GM18520 (cell line): ENCODE measurements at regions not wholly inside any gene's neighbourhood (a gene's known extent, or its start where the extent isn't known, plus 50 kb on each side); places are given as distances from the start of the nearest gene placed in this dataset.
A peak's percentile ranks its signal among the peaks of the same experiment; 100 is the strongest.
"Not testable (repeated sequence)": the region's sequence is repeated elsewhere in the genome, so short reads cannot be mapped to it uniquely, and the experiment has no call there.

Experiments
- ATAC-seq: cut with Tn5 transposase; IDR thresholded peaks from one replicate; pipeline ENCODE4 v1.9.1; 2021; ENCODE audit not compliant: unreplicated experiment

DNA sequence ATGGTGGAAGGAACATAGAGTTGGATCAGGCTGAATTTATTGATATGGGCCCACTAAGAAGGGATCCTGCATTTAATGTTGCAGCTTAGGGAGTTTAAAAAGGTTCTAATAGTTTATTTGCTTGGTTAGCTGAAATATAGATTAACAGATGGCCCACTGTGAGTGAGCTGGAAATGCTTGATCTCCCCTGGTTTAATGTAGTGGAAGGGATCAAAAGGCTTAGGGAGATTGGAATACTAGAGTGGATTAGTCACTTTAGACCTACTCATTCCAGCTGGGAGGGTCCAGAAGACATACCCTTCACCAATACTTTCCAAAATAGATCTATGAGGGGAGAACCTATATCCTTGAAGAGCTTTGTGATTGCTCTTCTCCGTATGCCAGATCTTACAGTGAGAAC lies 130.1 kb upstream of the ZC3H12C start:
- ATAC-seq = no peak

DNA sequence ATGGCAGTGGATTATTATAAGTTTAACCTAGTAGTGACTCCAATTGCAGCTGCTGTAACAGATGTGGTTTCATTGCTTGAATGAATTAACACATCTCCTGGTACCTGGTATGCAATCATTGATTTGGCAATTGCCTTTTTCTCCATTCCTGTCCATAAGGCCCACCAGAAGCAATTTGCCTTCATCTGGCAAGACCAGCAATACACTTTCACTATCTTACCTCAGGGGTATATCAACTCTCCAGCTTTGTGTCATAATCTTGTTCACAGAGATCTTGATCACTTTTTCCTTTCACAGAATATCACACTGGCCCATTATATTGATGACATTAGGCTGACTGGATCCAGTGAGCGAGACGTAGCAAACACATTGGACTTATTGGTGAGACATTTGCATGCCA lies 128.7 kb upstream of the ZC3H12C start:
- ATAC-seq = no peak

DNA sequence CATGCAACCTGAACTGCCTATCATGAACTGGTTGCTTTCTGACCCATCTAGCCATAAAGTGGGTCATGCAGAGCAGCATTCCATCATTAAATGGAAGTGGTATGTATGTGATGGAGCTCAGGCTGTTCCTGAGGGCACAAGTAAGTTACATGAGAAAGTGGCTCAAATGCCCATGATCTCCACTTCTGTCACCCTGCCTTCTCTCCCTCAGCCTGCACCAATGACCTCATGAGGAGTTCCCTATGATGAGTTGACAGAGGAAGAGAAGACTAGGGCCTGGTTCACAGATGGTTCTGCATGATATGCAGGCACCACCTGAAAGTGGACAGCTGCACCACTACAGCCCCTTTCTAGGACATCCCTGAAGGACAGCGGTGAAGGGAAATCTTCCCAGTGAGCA lies 127.7 kb upstream of the ZC3H12C start:
- ATAC-seq = not testable (repeated sequence)

DNA sequence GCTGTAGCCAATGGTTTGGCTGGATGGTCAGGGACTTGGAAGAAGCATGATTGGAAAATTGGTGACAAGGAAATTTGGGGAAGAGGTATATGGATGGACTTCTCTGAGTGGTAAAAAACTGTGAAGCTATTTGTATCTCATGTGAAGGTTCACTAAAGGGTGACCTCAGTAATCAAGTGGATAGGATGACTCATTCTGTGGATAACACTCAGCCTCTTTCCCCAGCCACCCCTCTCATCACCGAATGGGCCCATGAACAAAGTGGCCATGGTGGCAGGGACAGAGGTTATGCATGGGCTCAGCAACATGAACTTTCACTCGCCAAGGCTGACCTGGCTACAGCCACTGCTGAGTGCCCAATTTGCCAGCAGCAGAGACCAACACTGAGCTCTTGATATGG lies 127.3 kb upstream of the ZC3H12C start:
- ATAC-seq = not testable (repeated sequence)

DNA sequence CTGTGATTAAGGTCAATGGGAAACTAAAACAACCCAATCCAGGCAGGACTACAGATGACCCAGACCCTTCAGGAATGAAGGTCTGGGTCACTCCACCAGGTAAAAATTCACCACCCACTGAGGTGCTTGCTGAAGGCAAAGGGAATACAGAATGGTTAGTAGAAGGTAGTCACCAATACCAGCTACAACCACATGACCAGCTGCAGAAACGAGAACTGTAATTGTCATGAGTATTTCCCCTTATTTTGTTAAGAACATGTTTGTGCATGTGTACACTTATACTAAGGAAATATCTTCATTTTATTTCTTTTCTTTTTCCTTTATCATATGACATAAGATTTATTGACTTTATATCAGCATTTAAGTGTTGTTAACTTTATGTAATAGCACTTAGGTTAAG lies 126.1 kb upstream of the ZC3H12C start:
- not testable (repeated sequence) for ATAC-seq

DNA sequence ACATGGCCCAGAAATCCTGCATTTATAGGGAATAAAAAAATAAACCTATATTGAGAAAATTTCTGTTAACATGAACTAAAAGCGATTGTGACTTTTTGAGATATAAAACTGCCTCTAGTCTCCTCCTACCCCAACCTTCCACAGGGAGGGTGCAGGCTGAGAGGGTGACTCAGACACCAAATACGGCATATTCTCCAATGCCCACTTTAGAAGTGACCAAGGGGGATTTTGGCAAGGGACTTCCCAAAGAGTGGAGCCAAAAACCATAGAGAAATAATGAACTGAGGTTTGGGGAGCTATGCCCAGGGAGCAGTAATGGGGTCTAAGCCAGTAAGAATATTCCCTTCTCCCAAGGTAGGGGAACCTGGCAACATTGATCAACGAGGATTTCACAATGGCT lies 124.9 kb upstream of the ZC3H12C start:
- ATAC-seq = no peak

DNA sequence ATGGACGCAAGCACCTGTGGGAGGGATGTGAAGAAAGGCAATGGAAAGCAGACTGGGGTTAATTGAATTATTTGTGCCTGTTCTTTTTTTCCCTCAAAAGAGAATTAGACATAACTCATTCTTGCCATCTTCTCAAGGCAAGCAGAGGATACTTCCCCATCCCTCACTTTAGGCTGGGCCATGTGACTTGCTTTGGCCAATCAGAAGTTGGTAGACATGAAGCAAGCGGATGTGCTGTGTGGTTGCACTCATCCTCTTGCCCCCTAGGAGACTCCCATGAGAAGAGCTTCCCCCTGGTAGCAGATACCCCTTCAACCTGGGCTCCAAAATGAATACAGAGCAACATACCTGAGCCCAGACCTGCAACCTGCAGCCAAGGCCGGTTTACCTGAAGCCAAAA lies 124.4 kb upstream of the ZC3H12C start:
- ATAC-seq = no peak

DNA sequence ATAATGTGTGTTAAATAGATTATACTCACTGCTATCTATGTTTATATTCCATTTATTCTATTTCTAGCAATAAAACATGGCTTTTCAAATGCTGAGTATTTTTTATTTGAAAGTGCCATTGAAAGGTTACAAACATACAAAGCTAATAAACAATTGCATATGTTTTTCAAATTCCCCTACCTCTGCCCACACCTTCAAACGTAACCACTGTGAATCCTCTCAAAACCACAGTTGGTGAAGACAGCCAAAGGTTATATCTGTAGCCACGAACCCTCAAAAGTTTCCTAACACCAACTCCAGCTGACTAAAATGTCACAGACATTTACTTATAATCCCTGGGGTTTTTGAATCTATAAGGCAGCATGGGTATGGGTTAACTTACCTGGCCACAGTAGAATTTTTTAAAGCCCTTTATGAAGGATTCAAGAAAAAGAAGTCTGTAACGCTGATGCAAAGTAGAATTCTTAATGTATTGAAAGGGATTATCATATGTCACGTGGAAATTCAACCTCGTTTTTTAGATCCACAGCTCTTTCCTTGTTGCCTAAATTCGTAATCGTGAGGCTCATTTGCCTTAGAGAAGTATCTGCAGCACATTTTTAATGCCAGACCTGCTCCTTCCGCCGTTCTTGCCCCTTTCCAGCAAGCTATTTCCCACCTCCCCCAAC lies 122.5 kb upstream of the ZC3H12C start:
- ATAC-seq = peak; percentile 70

DNA sequence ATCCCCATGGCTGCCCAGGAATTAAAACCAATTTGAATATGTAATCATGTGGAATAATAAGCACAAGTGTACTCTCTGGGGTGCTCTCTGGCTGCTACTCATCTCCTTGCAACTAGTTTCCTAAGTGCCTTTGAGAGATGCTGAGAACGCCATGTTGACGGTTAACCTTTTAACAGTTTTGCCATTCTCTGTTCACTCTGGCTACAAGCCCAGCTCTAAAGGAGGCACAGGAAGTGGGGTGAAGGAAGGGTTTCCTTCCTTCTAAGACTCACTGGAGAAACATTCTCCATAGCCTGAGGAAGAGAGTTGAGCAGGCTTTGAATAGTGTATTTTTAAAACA lies 122.0 kb upstream of the ZC3H12C start:
- ATAC-seq = no peak

DNA sequence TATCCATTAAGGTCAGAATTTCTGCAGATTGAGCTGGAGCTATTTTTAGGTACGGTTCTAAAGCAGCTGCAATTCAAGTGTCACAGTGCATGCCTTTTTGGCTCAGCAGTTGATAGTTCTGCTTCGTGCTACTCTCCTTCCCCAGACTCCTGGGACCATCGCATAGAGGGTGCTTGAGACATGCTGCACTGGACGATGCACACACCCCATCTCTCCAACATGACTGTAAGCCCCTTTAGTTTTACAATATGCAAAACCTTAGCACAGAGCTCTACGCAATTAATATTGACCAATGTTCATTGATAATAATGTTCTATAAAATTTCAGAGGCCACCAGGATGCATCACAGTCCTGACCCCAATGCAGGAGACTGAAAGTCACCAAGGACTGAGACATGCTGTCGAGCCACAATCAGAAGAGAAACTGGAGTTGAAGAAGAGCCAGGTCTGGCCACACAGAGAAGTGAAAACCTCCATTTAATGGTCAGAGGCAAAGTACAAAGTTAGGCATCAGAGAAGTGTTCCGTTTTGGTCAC lies 120.9 kb upstream of the ZC3H12C start:
- ATAC-seq = peak; percentile 52

DNA sequence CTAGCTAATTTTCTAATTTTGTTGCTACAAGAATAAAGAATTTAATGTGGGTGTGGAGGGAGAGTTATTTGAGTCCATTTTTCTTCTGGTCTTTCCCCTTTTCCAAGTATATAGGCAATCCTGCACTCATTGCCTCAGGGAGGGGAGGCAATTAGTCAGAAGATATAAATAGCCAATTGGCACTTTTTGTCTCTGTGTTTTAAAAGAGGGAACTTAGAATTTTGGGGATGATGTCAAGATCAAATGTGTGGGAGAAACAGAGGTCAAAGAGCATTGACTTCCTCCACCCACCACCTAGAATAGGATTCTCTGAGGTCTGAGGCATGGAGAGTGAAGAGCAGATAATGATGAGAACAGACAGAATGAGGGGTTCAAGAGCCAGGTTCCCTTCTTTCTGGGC lies 120.3 kb upstream of the ZC3H12C start:
- no peak for ATAC-seq

DNA sequence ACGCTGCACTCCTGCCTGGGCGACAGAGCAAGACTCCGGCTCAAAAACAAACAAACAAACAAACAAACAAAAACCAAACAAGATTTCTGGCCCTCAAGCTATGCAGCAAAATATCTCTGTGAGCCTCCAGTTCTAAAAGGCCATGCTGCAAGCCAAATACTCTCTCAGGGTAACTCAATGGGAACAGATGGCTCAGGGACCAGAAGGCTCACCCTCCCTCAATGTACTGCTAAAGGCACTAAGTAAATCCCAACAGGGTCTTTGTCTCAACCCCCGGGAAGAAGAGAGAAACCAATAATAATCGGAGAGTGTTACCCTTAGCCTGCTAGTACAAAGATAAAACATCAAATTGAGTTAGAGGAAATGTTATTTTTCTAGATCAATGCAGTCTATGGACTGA lies 119.7 kb upstream of the ZC3H12C start:
- no peak for ATAC-seq

DNA sequence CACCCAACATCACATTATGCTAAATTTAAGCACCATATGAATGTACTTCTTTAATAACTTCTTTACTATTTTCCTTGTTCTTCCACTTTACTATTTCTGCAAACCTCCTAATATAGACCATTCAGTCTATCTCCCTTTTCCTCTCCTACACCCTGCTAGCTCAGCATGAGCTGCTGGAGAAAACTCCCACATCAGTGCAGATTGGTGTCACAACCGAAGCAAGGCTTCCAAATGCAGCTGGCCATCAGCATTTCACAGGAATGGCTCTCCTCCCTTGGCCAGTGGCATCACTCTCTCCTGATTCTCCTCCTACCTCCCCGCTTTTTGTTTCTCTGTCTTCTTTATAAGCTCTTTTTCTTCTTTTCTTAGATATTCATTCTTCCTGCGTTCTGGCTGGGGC lies 118.7 kb upstream of the ZC3H12C start:
- ATAC-seq = no peak

DNA sequence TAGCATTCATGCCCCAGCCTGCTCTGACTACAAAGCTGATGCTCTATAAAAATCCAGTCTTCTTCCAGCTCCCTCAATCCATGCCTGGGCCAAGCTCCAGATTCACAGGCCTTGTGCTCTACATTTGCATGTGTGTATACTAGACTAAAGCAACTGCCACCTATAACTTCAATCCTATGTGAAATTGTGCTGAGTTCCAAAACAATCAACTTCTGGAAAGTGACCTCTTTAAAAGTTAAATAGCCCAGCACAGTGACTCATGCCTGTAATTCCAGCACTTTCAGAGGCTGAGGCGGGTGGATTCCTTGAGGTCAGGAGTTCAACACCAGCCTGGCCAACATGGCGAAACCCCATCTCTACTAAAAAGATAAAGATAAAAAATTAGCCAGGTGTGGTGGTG lies 114.3 kb upstream of the ZC3H12C start:
- no peak for ATAC-seq

DNA sequence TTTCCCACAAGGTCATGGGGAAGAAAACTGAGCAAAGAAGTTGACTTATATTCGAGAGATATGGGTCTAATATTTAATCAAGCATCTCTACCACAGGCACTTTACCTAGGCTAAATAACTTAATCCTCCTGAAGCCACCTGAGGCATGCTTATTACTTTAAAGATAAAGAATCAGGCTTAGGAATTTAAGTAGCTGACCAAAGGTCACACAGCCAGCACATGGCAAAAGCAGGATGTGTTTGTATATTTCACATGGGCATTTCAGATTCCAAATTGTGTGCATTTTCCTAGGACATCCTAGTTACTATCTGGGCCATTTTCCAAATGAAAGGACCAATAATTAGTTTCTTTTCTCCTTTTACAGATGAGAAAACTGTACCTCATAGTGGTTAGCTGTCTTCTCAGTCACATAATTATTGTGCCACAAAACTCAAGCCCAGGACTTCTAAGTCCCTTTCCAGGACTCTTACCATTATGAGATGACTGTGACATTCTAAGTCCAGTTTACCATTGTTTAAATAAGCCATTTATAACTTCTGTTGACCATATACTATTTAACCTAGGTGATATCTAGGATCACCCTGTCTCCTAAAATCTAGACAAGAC lies 112.1 kb upstream of the ZC3H12C start:
- ATAC-seq = no peak

DNA sequence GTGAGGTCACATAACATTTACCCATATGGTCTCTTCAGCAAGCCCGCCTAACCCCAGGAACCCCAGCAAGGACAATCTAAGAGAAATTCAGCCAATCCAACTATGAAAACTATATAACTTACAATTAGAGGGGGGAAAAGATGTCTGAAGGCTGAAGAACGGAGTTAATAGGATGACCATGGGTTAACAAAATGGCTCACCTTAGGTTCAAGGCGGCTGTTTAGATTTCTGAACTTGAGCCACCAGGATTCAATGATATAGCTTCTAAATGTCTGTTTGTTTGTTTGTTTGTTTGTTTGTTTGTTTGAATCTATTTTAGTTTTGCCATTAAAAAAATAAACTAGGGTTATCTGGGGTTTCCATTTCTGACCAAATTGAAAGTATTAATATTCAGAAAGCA lies 109.8 kb upstream of the ZC3H12C start:
- ATAC-seq = no peak

DNA sequence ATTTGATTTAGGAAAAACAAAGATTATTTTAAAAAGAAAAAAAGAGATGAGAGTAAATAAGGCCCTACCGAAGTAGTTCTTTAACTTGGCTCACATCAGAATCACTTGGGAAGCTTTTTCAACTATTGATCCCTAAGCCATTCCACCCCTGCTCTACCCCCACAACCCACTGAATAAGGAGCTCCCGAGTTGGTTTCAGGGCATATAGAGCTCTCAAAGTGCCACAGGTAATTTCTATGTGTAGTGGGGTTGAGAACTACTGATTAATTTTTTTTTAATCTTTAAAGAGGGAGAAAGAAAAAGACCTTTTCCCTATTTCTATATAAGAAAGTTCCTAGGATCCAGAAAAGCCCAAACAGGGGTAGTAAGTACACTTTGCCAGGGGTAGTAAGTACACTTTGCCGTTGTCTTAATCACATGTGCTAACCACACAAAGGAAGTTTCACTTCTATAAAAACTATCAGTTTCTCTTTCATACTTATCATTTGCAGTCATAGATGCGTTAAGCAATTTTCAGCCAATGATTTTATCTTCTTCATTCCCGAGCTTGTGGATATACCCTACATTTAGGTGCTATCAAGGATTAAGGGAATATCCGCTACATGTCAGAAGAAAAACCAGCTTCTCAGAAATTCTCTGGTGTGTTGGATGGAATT lies 108.4 kb upstream of the ZC3H12C start:
- peak; percentile 96 for ATAC-seq

DNA sequence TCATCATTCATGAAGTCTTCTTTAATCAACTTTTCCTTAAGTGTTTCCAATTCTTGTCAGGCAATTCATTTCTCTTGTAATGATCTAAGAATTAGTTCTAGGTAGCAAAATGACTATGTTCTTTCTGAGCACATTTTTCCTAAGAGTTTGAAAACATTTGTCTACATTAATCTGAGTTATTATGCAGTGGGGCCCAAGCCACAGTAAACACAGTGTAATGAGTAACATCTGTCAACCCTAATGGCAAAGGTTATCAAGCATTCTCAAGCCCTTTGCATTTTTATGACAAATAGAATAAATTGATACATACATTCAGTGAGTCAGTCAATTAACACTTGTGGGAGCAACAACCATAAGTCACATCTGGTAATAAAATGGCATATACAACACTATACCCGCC lies 106.7 kb upstream of the ZC3H12C start:
- ATAC-seq = no peak

DNA sequence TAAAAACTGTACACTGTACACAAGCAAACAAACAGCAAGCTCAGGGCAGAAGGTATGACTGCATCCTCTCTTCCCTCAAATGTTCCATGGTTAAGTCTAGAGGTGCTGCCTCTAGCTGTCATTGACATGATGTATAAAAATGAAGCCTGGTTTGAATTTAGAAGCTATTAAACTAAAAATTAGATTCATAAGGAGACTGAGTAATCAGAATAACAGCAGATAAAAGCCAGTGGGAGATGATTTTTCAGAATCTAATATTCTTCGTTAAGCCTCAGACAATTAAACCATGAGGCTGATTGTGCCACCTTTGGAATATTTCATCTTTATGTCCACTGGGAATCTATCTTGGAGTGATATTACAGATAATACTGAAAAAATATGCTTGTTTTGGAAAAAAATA lies 101.4 kb upstream of the ZC3H12C start:
- no peak for ATAC-seq

DNA sequence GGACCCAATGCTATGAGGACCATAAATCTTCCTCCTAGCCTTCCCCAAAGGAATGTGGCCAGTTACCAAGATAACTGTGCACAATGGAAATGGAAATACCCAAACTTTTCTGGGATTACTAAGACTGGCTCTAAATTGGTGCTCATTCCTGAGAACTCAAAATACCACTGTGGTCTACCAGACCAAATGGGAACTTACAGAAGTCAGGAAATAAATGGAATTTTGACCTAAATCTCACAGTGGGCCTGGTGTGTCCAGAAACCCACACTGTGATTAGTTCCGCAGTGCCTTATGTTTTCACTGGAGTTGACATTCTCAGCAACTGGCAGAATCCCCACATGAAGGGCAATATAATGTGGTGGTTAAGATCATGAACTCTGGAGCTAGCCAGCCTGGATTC lies 99.4 kb upstream of the ZC3H12C start:
- no peak for ATAC-seq

DNA sequence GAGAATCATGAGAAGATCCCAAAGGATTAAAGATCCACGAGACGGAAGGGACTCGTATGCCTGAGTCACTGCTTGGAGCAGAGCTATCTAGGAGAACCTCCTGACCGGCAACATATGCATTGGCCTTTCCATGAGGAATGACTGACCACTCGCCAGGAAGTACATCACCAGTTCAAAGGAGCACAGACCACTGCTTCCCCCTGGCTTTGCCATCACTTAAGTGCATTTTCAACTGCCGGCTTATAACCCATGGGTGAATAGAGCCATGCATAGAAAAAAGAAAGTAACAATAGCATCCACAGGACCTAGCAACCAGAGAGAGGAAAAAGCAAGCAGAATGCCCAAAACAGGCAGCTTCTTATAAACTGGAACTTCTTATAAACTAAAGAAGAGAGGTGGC lies 98.3 kb upstream of the ZC3H12C start:
- ATAC-seq = no peak

DNA sequence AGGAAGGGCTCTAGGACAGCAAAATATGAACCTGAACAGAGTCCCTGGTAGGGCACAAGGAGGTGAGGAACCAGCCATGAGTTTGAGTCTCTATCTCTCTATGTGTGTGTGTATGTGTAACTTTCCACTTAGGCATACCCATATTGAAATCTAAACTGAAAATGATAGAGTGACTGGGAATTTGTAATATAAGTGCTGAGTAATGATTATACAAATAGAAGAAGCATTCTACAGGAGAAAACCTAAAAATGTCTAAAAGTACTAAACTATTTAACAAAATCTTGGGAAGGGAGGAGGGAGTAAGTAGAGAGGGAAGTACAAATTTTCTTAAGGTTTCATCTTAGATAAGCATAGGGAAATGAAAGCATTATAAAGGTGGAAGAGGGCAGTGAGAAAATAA lies 97.1 kb upstream of the ZC3H12C start:
- ATAC-seq = no peak

DNA sequence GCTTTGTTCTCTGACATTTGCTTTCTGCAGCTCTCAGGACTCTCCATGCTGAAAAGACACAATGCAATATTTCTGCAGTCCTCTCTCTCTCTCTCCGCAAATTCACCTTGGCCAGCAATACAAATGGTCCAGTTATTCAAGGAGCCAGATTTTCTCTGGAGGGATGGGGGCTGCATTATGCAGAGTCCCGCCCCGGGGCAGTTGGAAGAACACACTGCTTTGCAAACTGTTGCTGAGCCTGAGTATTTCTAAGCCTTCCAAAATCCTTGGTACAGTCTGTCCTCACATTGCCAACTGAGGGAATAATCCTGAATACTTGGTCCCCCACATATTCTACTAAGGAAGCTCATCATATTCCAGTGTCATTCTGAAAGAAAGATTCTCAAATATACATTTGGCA lies 94.3 kb upstream of the ZC3H12C start:
- ATAC-seq = no peak
